ENCODE measurements at regions not wholly inside any gene's neighbourhood (a gene's known extent, or its start where the extent isn't known, plus 50 kb on each side); places are given as distances from the start of the nearest gene placed in this dataset.
"Not testable (repeated sequence)": the region's sequence is repeated elsewhere in the genome, so short reads cannot be mapped to it uniquely, and the experiment has no call there.

DNA sequence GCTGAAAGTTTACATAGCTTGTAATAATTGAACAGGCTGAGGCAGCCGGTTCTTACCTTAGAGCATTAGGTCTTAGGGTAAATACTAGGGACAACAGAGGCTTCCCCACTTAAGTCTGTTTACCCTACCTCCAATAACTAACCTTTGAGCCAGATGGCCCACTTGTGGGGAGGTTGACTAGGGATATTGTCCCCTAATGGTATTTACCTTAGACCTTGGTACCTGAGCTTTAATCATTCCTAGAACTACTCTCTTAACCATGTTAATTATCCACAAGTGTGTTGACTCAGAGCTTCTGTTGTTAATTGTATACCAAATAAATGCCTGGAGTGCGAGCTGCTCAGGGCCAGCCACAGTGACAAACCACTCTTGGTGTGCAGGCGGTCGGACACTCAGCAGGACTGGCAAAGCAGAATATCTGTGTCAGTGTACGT, 299.2 kb downstream of the TRIML1 start:
- not testable (repeated sequence) for DNase-seq

DNA sequence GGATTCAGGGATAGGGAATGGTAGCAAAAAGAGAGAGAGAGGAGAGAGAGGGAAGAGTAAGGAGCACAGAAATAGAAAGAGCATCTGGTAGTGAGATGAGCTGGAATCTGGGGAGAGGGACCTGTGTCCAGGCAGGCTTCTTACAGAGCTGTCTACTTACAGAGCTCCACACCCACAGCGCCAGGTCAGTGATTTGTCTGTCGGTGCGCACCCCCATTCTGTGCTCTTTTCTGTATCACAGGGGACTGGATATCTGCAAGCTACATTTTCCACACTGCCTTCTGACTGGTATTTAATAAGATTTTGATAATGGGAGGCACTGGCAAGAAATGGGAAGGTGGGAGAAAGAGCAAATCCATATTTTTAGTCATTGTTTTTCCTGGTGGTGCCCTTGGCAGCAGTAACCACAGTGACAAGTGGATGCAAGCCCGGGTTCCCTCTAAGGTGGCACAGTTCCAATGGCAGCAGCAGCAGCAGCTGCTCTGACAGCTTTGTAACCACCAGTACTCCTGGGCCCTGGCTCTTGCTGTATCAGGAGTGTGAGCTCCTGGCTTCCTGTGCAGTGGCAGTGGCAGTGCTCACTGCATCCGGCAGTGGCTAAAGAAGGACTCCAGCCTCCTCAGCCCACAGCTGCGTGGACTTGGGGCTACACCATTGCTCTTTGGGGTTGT, 300.5 kb downstream of the TRIML1 start:
- DNase-seq = no peak

DNA sequence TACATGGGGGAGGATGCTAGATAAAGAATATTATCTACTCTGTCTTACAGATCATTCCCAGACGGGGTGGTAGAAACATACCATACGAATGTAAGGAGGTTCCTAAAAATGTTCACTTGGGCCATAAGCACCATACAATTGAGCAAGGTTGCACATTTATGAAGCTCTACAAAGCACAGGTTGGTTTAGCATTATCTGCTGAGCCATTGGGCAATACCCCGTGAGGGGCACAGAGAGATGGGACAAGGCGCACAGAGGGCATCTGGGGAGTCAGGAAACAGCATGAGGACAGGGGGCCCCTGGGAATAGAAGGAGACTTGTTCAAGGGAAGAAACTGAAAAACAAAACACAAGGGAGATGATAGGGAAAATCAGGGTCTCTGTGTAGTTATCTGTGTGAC, 305.3 kb downstream of the TRIML1 start:
- no peak for DNase-seq

DNA sequence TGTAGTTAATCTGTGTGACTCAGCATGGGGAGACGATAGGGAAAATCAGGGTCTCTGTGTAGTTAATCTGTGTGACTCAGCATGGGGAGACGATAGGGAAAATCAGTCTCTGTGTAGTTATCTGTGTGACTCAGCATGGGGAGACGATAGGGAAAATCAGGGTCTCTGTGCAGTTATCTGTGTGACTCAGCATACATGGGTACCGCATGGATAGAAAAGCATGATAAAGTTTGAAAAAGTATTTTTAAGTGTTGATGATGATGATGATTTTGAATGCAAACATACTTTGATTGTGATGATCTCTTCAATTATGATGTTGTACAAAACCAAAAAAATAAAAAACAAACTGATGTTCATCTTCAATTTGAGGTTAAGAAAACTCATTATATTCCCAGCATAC, 309.8 kb downstream of the TRIML1 start:
- not testable (repeated sequence) for DNase-seq

DNA sequence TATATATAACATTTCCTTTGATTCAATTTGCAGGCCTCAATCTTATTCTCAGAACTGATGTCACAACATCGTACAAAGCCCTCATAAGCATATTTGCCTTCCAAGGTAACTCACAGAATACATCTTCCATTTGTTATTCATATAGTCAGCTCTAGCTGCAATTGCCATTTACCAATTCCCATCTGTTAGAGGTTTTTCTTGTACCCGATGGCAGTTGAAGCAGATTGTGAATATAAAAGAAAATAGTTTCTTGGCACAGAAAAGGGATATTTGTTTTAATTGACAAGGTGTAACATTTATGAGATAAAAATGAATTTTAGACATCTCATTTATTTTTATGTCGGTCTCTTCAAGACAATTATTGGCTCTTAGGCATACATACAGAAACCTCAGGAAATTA, 311.3 kb downstream of the TRIML1 start:
- DNase-seq = no peak

DNA sequence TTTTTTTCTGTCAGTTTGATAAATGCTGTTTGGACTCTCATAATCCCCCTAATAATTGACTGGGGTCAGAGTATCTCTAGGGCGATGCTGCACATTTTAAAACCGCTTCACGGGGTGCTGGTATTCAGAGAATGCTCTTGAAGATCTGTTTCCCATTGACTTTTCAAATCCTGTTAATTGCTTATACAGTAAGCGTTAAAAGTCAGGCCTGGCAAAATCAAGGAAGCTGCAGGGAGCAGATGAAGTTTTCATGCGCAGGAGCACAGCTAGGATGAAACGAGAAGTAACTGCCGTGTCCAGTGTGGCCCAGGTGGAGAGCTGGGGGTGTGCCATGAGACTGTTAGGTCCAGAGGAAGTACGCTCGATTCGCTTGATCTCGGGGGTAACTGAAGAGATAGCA, 312.9 kb downstream of the TRIML1 start:
- no peak for DNase-seq

DNA sequence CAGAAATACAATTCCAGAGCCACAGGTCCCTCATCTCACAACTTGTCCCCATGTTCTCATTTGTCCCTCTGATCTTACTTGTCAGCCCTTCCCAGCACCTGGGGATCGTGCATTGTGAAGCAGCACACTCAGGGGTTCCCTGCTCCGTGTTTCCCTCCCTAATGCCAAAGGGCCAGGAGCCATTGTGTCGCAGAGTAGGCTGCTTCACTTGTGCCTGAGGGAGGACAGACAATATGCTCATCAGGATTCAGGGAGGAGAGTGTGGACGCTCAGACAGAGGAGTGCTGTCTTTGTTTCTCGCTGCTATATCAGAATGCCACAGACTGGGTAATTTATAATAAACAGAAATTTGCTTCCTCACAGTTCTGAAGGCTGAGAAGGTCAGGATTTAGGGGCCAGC, 315.3 kb downstream of the TRIML1 start:
- no peak for DNase-seq

DNA sequence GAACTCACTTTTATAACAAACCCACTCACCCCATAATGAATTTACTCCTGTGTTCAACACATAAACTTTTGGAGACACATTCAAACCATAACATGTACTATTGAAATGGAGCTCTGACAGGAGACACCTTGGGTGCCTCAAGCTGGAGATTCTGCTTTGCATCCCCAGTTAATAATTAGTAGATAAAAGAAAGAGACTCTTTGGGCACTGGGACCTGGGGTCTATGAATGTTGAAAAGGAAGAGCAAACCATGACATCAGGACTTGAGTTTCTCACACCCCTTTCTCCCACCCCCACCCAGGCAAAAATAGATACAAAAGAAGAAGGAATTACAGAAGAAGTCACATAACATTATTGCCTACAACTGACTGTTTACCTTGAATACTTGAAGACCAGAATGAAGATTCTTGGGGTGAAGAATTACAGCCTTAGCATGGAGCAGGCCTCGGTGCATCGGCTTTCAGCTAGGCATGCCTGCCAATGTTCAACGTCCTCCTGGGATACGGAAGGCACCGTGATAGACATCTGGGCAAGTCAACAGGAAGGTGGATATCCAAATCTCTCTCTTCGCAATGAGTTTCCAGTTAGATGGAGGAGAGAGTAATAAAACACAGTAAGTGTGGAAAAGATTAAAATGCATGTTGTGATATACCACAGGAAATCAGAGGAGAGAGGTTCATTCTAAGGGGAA, 316.0 kb downstream of the TRIML1 start:
- DNase-seq = no peak

DNA sequence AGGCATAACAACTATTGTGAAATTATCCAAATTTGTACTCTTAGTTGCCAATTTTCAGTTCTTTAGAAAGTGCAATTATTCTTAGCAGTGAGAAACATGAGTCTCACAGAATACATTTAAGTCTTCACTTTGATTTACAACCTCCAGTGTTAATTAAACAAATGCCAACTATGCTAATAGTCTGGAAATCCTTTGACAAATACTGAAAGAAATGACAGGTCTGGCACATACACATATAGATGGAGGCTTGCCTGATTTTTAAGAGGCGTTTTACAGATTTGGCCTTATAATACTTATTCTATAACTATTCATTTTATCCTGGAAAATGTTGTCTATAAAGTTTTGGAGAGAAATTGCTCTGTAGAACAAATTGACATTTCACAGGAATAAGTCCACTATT, 320.1 kb downstream of the TRIML1 start:
- DNase-seq = no peak

DNA sequence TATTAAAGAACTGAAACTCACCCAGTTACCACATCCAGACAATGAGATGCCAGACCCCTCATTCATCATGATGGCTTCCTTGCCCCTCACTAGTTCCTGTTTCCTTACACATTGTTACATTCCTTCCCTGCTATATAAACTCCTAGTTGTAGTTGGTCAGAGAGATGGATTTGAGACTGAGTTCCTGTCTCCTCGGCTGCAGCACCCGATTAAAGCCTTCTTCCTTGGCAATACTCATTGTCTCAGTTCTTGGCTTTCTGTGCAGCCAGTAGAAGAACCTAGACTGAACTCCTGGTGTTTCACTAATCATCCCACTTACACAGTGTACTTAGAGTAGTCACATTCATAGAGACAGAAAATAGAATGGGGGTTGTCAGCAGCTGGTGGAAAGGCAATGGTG, 324.7 kb downstream of the TRIML1 start:
- no peak for DNase-seq

DNA sequence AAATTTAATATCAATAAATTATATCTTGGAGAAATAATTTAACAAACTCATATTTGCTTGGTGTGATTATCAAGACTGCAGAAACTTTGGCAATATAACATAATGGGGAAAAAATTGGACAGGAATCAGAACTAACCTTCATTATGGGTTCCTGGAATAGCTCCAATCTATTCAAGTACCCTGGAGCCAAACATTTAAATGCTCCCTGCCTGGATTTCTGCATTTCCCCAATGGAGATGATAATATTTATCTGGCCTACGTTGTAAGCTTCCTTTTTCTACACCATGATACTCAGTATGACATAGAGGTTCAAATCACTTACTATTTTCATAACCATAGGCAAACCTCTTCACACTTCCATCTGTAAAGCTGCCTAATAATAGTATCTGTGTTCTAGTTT, 326.8 kb downstream of the TRIML1 start:
- no peak for DNase-seq

DNA sequence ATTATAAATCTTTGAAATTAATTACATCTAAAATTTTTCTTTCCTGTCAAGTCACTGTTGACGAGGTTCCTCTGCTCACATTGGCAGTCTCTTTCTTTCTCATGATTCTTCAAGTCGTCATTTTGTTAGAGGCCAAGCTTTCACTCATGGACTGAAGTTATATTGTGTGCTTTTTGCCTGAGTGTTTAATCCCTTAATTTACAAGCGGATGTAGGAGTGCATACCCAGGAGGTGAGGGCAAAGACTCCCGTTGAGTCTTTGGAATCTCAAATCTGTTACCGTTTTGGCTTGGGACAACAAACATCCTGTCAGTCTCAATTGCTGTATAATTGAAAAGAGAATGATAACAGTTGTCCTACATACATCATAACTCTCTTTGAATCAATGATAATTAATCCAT, 345.0 kb downstream of the TRIML1 start:
- DNase-seq = no peak

DNA sequence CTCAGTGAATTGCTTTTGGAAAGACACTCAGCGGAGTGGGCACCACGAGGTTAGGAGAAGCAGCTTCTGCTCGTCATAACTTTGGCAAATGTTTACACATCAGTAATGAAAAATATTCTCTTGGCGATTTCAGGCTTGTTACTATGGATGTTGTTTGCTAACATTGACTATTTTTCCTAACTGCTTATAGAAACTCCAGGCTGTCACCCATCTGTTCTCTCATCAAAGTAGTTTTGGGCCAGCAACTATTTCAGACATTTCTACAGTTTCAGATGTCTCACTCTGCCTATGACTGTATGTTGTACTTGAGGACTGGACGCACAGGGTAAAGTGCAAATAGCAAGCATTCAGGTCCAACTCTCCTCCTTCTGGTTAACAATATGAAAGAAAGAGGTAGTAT, 346.7 kb downstream of the TRIML1 start:
- DNase-seq = no peak

DNA sequence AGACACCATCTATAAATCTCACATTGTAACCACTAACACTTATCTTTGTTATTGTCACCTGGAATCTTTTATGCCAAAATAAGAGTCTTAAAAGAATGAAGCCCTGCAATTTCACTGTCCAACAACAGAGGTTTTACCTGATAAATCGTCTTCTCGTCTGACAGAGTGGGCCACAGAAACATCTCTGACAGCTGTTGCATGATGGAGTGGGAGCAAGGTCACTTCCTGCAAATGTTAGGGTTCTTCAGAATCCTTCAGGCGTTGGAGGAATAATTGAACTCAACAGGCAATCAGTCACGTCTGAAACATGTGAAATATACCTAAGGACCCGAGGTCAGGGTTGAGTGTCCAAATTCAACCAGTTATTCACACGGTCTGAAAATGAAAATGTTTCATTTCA, 353.6 kb downstream of the TRIML1 start:
- DNase-seq = no peak

DNA sequence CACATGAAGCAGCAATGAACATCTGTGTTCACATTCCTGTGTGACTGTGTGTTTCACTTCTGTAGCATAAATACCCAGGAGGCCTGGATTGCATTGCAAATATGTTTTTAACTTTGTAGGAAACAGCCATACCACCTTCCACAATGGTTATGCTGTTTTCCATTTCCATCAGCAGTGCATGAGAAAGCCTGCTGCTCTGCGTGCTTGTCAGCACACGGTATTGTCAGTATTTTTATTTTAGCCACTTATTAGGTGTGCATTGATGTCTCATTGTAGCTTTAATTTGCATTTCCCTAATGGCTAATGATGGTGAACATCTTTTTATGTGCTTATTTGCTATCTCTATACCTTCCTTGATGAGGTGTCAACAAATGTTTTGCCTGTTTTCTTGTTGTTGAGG, 355.9 kb downstream of the TRIML1 start:
- DNase-seq = no peak

DNA sequence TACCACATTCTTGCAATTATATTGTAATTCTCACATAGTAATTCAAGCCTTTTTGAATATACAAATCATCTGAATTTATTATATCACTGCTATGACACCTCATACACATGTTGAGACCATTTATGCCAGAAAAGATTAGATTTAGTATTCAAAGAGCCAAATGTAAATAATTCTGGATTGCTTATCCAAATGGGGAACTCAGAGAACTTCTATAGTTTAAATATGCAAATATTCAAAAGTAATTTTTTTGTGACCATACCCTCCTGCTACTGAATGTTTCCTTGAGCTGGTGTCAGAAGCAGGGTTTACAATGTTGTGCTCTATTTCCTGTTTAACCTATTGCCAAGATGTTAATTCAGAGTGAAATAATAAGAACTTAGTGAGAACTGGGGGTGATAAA, 372.2 kb downstream of the TRIML1 start:
- no peak for DNase-seq

DNA sequence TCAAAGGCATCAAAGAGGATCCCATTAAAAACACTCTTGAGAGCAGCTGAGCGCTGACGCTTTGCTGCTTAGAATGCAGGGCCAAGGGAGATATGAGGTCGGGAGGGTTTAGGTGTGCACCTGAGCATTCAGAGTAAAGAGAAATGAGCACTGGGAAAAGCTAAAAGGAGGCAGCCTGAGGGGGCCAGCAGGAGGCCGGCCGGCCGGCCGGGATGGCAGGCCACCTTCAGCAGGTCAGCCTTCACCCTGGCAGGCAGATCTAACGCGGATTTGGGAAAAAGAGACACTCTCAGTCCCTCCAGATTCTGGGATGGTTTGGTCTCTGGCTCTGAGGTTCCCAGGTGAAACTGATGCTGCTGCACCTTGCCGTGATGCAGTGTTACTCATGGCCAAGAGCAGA, 393.5 kb downstream of the TRIML1 start:
- no peak for DNase-seq

DNA sequence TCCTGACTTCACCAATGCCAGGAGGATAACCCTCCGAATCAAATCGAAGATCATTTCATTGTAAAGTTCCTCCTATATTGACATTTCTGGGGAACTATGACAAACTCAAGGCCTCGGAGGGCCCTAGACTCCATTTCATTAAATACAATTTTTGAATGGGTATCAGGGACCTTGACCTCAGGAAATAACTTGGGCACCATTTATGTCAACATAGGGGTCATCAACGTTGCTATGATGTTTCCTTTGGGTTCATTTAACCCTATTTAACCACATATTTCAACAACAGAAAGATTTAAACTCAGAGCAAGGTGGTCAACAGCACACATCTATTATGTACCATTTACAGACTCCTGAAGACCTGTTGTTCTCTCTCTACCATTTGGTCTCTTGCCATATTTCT, 395.1 kb downstream of the TRIML1 start:
- no peak for DNase-seq

DNA sequence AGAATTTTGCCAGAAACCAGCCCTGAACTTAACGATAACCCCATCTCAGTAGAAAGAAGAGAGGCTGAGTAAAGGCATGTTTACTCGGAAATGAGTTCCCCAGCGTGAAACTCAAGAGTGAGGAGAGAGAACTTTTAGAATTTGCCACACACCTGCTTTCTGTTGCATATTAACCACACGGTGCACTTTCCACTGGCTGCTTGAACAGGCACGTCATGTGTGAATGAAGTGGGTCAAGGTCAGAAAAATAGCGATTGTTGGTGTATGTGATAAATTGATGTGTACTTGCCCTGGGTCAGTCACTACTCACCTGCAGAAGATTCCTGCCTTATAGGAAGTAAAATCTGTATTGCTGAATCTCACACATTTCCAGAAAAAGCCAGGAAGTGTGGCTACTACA, 395.7 kb downstream of the TRIML1 start:
- DNase-seq = no peak

DNA sequence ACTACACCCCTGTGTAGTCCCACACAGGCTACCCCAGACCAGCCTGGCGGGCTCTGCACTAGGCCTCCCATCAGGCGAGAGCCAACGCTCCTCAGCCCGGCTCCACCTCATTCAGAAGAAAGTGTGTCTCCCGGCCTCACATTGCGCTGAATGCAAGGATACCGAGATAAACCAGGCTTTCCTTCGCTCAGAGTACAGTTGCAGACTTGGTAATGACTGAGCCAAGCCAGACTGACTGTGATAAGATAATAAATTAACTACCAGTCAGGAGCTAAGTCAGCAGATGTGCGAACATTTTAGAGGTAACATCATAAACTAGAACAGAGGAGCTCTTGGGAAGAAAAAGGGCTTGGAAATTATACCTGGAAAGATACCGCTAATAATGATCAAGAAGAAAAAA, 397.6 kb downstream of the TRIML1 start:
- DNase-seq = no peak

DNA sequence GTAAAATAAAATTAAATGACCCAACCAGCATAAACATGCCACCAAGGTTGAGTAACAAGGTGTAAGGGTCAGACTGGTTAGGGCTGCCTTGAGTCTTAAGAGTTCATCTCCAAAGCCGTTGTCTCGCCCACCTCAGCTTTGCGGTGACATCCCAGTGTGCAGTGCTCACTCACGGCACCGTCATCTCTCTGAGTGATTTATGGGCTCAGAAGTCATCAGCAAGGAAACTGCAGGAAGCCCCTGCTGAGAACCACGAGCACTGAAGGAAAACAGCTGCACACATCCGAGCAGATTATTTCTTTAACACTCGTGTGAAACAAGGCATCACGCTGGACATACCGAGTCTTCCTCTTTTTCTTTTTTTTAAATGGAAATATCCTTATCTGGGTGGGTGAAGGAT, 411.1 kb downstream of the TRIML1 start:
- DNase-seq = no peak

DNA sequence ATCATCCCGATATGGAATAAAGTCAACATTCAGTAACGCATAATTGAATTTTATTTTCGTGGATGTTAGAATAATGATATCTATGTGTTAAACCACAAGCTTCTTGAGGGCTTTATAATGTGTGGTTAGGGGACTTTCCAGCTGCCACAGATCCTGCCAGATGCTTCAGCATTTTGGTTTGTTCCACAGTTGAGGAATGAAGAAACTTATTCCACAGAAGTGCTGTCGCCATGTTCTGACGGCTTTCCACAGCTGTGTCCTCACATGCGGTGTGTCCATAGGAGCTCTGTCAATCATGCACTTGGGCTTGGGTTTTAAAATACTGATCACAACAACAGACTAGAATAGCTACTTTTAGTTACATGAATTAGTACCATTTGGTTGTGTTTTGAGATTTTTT, 411.9 kb downstream of the TRIML1 start:
- DNase-seq = no peak

DNA sequence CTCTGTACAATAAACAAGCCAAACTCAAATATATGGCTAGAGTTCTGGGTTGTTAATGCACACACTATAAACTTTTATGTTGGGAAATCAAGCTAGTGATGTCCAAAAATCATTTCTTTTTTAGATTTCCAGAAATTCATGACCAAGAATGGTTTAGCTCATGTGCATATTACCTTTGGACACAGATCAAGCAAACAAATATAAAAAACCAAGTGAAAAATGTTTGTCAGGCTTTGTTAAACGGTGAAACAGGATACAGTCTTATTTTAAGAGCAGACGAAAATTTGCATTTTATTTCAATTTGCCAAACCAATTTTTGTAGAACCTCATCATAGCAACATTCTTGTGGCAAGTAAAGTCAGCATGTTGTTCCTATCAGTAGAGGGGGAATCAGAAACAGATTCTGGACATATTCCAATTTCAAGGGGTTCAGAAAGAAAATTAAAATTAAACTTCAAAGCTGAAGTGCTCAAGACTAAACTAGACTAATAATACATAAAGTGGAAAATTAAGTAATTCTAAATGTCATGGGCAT, 413.6 kb downstream of the TRIML1 start:
- DNase-seq = no peak

DNA sequence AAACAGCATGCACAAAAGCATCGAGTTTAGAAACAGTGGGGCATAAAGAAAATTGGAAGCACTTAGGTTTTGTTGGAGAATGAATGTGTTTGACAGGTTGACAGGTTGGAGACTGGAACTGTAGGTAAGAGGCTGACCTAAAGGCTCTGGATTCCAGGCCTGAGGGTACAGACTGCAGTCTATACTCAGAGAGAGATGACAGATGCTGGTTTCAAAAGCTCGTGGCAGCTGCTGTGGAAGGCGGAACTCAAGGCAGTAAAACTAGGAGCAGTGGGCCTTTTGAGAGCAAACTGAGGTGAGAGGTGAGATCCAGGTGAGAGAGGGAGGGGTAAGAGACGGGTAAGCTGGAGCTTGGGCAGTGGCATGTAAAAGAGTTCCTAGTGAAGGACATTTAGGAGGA, 415.2 kb downstream of the TRIML1 start:
- no peak for DNase-seq

DNA sequence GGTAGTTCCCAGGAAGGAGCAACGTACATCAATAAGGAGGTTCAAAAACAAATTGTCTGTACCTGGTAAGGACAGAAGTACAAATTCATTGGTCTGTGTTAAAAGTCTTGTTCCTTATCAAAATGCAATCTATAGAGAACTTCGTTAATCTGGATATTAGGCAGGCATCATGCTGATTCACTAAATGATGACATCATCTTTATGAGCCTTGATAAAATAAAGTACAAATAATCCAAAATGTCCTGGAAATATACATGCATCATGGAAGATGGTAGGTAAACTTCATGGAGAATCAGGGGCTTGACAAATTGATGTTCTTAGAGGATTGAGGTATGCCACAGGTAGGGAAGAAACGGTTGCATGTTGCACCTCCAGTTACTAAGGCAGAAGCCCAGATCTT, 433.9 kb downstream of the TRIML1 start:
- DNase-seq = no peak

Measured in GF-D8 (cell line).